ENCODE measurements at regions not wholly inside any gene's neighbourhood (a gene's known extent, or its start where the extent isn't known, plus 50 kb on each side); places are given as distances from the start of the nearest gene placed in this dataset.

DNA sequence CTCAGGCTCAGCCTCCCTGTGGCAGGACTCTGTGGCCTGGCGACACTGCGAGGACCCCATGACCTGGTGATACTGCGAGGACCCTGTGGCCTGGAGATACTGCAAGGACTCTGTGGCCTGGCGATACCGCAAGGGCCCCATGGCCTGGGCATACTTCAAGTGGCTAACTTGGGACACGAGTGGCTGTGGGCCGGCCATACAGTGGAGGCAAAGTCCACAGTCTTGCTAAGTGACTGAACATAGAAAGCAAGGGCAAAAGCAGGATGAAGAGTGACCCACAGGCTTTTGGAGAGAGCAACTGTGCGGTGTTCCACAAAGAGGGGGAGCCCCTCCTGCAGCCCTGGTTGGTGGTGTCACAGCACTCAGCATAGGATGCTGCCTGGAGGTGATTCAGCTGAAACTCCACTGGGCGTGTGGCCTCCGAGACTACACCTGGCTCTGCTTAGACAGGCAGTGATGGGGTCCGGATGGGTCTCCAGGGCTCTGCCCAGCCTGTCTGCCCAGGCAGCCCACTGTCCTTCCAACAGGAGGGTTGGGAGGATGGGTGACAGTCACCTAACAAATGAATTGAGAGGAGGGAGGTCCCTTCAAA, 691.0 kb upstream of the HS6ST1 start:
- H3K4me3 ChIP-seq (ENCODE audit: low read length): no peak overlapping the region
- no peak for TF ChIP-seq CTCF (conservative IDR thresholded peaks at IDR 0.05; ENCODE audit: low read depth, low read length)
- no peak for DNase-seq (ENCODE audit: low read depth)

DNA sequence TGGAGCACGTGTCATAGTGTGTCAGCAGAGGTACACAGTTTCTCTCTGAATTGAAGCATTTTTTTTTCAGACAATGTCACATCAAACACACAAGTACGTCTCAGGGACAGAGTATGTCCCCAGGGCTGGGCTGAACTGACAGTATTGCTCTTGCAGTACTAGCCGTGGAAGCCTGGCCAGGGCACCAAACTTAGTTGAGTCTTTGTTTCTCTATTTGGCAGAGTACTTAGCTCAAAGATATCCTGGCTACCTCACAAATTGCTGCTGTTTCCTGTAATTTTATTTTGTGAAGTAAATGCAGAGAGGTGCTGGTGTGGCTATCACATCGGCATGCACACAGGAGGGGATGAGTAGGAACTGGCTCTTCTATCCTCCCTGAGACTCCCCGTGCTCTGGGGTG, 691.6 kb upstream of the HS6ST1 start:
- DNase-seq (ENCODE audit: low read depth): no peak
- no peak overlapping the region for H3K4me3 ChIP-seq (ENCODE audit: low read length)
- no peak for TF ChIP-seq CTCF (conservative IDR thresholded peaks at IDR 0.05; ENCODE audit: low read depth, low read length)

- DNase-seq (ENCODE audit: low read depth): no peak
- no peak overlapping the region for H3K4me3 ChIP-seq (ENCODE audit: low read length)
- no peak for TF ChIP-seq CTCF (conservative IDR thresholded peaks at IDR 0.05; ENCODE audit: low read depth, low read length)
These were observed 692.9 kb upstream of the HS6ST1 start for GRCh38 chr2:129011466-129012061.

DNA sequence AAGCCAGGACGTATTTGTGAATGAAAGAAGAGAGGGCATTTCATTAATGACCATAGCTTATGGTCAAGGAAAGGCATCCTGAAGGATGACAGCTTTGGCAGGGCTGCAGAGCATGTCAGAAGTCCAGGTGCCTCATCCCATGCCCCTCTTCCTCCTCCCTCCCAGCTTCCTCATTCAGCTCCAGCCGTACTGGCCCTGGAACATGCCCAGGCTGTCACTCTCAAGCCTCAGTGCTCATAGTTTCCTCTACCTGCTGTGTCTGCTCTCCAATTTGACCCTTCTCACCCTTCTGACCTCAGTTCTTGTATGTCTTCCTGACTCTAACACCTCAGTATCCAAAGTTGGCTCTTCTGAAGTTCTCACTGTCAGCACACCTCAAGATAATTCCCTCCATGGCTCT, 695.8 kb upstream of the HS6ST1 start:
- no peak for DNase-seq (ENCODE audit: low read depth)
- no peak overlapping the region for H3K4me3 ChIP-seq (ENCODE audit: low read length)
- TF ChIP-seq CTCF (conservative IDR thresholded peaks at IDR 0.05; ENCODE audit: low read depth, low read length): no peak

DNA sequence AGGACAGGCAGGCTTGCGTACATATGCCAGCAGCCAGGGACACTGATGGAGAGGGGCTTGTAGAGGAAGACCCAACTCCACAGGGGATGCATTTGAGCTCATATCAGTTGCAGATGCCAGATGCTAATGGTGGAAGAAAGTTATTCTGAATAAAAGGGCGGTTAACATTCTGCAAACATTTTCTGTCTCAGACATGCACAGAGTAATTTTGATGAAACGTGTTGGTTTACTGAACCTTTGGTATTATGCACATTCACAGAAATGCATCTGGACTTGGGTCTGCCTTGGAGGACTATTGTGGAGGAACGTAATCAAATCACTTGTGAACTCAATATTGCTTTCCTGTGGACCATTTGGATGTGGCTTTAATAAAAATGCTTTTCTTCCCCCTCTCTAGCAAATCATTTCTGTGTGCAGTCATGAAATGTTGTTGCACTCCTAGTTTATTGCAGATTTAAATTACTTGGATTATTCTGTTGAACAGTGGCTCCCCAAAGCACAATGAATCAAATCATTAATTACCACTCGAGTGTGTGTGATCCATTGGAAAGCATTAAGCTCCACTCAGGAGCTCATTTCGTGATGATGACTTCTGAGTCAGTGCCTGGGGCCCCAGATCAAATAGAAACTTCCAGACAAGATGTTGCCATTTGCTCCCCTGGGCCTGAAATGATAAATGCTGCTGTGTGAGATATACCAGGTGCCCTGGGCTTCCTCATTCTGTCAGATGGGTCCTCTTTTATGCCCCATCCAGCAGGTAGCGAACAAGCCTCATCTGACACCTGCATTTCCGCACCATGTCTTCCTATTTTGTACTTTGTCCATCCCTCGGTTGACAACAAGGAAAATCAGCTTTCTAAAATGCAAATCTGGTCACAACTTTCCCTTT, 697.0 kb upstream of the HS6ST1 start:
- TF ChIP-seq CTCF (conservative IDR thresholded peaks at IDR 0.05; ENCODE audit: low read depth, low read length): no peak
- no peak for DNase-seq (ENCODE audit: low read depth)
- H3K4me3 ChIP-seq (ENCODE audit: low read length): no peak overlapping the region

GRCh38 chr2:129016972-129017371, 698.3 kb upstream of the HS6ST1 start:
- no peak for TF ChIP-seq CTCF (conservative IDR thresholded peaks at IDR 0.05; ENCODE audit: low read depth, low read length)
- no peak for DNase-seq (ENCODE audit: low read depth)
- no peak overlapping the region for H3K4me3 ChIP-seq (ENCODE audit: low read length)

Data from retinal pigment epithelial cell (primary cell).